ENCODE measurements at regions not wholly inside any gene's neighbourhood (a gene's known extent, or its start where the extent isn't known, plus 50 kb on each side); places are given as distances from the start of the nearest gene placed in this dataset.

DNA sequence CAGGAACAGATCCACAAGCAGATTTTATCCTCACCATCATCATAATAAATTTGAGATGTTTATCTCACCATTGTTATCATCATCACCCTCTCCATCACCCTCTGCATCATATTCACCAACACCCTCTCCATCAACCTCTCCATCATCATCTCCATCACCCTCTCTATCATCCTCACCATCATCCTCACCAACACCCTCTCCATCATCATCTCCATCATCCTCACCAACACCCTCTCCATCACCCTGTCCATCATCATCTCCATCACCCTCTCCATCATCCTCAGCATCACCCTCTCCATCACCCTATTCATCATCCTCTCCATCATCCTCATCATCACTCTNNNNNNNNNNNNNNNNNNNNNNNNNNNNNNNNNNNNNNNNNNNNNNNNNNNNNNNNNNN is 567.0 kb upstream of the SGCD start:
- TF ChIP-seq, protein P1, sequence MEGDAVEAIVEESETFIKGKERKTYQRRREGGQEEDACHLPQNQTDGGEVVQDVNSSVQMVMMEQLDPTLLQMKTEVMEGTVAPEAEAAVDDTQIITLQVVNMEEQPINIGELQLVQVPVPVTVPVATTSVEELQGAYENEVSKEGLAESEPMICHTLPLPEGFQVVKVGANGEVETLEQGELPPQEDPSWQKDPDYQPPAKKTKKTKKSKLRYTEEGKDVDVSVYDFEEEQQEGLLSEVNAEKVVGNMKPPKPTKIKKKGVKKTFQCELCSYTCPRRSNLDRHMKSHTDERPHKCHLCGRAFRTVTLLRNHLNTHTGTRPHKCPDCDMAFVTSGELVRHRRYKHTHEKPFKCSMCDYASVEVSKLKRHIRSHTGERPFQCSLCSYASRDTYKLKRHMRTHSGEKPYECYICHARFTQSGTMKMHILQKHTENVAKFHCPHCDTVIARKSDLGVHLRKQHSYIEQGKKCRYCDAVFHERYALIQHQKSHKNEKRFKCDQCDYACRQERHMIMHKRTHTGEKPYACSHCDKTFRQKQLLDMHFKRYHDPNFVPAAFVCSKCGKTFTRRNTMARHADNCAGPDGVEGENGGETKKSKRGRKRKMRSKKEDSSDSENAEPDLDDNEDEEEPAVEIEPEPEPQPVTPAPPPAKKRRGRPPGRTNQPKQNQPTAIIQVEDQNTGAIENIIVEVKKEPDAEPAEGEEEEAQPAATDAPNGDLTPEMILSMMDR (IDR thresholded peaks at IDR 0.05; ENCODE audit: low read depth, low read length, missing control alignments): no peak
- in situ Hi-C loops (cut with HindIII; ENCODE audit: low sequenced_read_pairs): no loop called here
- no peak overlapping the region for H3K4me3 ChIP-seq (ENCODE audit: low read depth, low read length)
- DNase-seq (ENCODE audit: low read depth): no peak

DNA sequence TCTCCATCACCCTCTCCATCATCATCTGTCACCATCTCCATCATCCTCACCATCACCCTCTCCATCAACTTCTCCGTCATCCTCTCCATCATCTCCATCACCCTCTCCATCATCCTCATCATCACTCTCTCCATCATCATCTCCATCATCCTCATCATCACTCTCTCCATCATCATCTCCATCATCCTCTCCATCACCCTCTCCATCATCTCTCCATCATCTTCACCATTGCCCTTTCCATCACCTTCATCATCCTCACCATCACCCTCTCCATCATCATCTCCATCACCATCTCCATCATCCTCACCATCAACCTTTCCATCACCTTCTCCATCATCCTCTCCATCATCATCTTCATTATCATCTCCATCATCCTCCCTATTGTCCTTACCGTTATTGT is 565.5 kb upstream of the SGCD start:
- no peak for DNase-seq (ENCODE audit: low read depth)
- H3K4me3 ChIP-seq (ENCODE audit: low read depth, low read length): no peak overlapping the region
- in situ Hi-C loops (cut with HindIII; ENCODE audit: low sequenced_read_pairs): no loop called here
- TF ChIP-seq, protein P1 (IDR thresholded peaks at IDR 0.05; ENCODE audit: low read depth, low read length, missing control alignments): no peak

DNA sequence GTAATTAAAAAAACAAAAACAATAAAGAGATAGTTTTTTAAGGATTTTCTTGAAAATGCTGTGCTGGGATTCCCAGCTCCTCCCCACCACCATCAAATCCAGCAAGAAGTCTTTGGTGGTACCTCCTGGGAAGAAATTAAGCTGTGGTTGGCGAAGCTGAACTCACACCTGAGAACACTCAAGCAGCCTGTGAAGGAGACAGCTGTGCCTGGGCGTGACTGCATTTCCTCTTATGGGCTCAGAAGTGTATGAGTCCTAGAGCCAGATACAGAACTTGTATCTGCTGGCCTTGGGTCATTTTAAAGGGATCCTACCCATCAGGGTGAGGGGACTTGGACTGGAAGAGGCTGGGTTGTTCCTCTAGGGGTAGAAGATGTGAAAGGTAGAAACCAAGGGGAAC is 561.2 kb upstream of the SGCD start:
- in situ Hi-C loops (cut with HindIII; ENCODE audit: low sequenced_read_pairs): no loop called here
- no peak overlapping the region for H3K4me3 ChIP-seq (ENCODE audit: low read depth, low read length)

DNA sequence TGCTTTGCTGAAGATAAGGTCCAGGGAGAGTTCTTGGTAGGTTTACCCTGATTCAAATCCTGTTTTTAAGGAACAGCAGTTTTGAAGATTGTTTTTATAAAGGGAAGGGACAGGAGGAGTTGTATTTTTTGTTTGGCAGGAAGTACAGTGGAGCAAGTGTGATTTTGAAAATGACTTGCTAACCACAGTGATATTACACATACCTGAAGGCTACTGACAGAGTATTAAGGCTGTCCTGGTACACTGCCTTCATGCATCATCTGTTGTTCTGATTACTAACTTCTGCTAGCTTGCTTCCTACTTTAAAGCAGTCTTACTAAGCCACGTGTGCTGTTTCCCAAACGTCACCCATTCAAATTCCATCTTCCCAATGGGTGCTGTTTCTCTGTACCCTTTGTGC is 559.5 kb upstream of the SGCD start:
- in situ Hi-C loops (cut with HindIII; ENCODE audit: low sequenced_read_pairs): no loop called here
- DNase-seq (ENCODE audit: low read depth): no peak
- TF ChIP-seq, protein P1 (IDR thresholded peaks at IDR 0.05; ENCODE audit: low read depth, low read length, missing control alignments): no peak
- H3K4me3 ChIP-seq (ENCODE audit: low read depth, low read length): no peak overlapping the region

More for the DNA sequence above, 561.2 kb upstream of the SGCD start:
- TF ChIP-seq, protein P1 (IDR thresholded peaks at IDR 0.05; ENCODE audit: low read depth, low read length, missing control alignments): no peak
- DNase-seq (ENCODE audit: low read depth): no peak

DNA sequence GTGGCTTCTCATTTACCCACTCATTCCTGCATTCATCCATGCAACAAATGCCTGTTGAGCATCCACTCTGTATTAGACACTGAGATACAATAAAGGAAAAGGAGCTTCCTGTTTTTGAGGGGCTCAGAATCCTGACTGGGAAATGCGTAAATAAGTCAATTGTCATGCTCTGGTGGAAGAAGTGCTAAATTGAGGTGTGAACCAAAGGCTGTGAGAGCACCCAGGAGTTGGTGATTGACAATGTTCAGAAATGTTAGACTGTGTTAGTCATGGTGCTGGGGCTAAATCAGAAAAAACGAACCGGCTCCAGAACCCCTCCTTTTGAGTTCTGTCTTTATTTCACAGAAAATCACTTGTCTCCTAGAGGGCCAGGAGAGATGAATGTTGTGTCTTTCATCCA is 558.6 kb upstream of the SGCD start:
- TF ChIP-seq, protein P1 (IDR thresholded peaks at IDR 0.05; ENCODE audit: low read depth, low read length, missing control alignments): no peak
- no peak overlapping the region for H3K4me3 ChIP-seq (ENCODE audit: low read depth, low read length)
- no peak for DNase-seq (ENCODE audit: low read depth)
- in situ Hi-C loops (cut with HindIII; ENCODE audit: low sequenced_read_pairs): no loop called here

DNA sequence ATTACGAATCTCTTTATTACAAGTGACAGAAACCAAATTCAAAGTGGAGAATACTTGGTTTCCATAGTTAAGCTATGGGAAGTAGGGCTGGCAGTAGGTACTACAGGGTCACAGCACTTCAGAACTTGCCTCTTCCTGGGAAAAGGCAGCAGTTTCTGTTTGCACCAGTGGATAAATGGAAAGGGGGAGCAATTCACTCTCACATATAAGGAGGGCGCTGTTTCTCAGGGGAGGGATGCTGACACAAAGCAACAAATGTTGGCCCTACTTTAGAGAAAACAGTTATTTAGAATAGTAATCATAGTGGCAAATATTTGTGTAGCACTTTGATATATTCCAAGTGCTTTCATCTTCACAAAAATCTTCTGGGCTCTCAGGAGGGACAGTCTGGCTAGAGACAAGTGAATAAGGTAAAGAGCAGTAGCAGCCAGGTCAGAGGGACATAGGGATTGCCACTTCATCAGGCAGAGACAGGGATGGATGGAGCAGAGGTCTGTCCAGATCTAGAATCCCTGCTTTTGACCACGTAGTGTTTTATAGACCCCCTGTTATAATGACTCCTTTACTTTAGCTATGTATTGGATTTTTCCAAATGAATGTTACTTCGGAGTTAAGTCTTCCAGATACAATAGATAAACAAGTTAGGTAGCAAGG is 554.8 kb upstream of the SGCD start:
- TF ChIP-seq, protein P1 (IDR thresholded peaks at IDR 0.05; ENCODE audit: low read depth, low read length, missing control alignments): no peak
- in situ Hi-C loops (cut with HindIII; ENCODE audit: low sequenced_read_pairs): no loop called here
- H3K4me3 ChIP-seq (ENCODE audit: low read depth, low read length): no peak overlapping the region
- no peak for DNase-seq (ENCODE audit: low read depth)
